ENCODE measurements at regions not wholly inside any gene's neighbourhood (a gene's known extent, or its start where the extent isn't known, plus 50 kb on each side); places are given as distances from the start of the nearest gene placed in this dataset.

- TF ChIP-seq CTCF (IDR thresholded peaks at IDR 0.05; ENCODE audit: low read depth, low read length, missing input control) = no peak
- no peak for TF ChIP-seq FOXA1 (IDR thresholded peaks at IDR 0.05)
- peak; percentile 72 to 78 for TF ChIP-seq RXRA (IDR thresholded peaks at IDR 0.05)
- TF ChIP-seq EGR1 (IDR thresholded peaks at IDR 0.05; ENCODE audit: low read depth in 2 of 2) = no peak
- TF ChIP-seq RAD21 (IDR thresholded peaks at IDR 0.05) = peak; percentile 34 to 58
- TF ChIP-seq SP1 (IDR thresholded peaks at IDR 0.05) = peak; percentile 68
- TF ChIP-seq TAF1 (conservative IDR thresholded peaks at IDR 0.05) = no peak
- TF ChIP-seq ATF3 (IDR thresholded peaks at IDR 0.05) = no peak
- TF ChIP-seq MAX (IDR thresholded peaks at IDR 0.05) = peak; percentile 26
Measured at GRCh38 chr2:19272039-19272438, 86.4 kb downstream of the OSR1 start.

Data from liver (tissue), 3 donors.